Eye (tissue), 1 donor: ENCODE measurements at regions not wholly inside any gene's neighbourhood (a gene's known extent, or its start where the extent isn't known, plus 50 kb on each side); places are given as distances from the start of the nearest gene placed in this dataset.
"Not testable (repeated sequence)": the region's sequence is repeated elsewhere in the genome, so short reads cannot be mapped to it uniquely, and the experiment has no call there.

Source experiments
- DNase-seq: peaks from one replicate; pipeline ENCODE4 v3.0.0-alpha.2; 2015

GRCh38 chrX:83416273-83416672 lies 91.8 kb upstream of the POU3F4 start:
- DNase-seq, result peak; percentile 0

DNA sequence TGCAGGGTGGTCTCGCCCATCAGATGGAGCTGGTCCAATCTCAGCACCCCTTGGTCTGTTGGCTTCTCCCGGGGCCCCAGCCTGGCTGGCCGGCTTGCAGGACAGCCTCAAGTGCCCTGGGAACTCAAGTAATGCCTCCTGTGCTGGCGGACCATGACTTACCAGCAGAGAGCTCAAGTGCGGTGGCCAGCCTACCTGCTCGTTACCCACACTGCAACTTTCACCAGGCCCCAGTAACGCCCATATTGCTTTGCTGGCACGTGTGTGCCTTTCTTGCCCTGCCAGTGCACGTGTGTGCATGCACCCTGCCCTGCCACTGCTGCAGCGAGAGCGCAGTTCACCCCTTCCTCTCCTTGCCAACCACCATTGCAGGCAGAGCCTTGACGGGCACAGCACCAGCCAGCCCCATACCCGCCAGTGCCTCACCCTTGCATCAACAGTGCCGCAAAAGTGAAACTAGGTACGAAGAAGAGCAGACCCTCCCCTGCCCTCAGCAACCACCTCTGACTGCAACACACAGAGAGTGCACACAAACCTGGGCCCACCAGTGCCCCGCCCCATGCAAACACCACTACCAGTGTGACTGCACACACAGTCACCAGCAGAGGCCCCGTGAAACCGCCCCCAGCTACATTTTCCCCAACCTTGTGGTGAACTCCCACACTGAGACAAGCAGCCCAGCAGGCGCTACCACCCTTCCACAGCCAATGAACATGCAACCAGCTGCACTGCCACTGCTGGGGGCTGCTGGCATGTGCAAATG lies 88.9 kb upstream of the POU3F4 start:
- DNase-seq, result no peak

GRCh38 chrX:83422836-83423235 lies 85.3 kb upstream of the POU3F4 start:
- DNase-seq, result no peak

GRCh38 chrX:83442552-83442951 lies 65.5 kb upstream of the POU3F4 start:
- not testable (repeated sequence) for DNase-seq

DNA sequence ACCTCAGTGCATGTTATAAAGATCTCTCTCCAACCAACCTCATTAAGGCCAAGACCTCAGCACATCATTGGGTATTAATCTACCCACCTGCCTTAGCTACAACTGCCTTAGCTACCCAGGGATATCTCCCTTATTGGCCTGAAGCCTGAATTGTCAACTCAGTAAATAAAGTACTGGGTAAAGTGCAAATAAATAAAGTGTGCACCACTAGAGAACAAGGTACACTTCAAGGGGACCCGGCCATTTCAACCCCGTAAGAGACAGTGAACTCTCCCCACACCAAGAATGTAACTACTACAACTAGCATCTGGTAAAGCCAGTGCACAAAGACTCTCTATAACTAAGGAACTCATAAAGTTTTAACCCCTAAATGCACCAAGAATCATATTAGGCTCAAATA lies 61.7 kb upstream of the POU3F4 start:
- no peak for DNase-seq
